ENCODE measurements at regions not wholly inside any gene's neighbourhood (a gene's known extent, or its start where the extent isn't known, plus 50 kb on each side); places are given as distances from the start of the nearest gene placed in this dataset.

DNA sequence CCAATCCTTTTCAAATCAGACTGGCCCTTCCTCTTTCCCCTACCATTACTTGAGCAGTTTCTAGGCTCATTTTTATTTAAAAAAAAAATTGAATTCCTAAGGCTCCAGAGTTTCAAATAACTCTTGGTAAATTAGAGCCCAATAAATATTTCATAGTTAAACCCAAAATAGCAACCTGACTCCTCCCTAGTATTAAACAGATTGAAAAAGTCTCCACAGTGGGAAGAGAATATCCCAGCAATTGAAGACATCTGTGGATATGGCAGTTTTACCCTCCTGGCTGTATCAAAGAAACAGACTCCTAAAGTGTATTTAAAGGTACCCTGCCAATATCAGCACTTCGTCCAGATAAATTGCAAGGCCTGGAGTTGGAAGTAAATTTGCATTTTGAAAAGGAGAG lies 52.7 kb upstream of the GDNF start:
- TF ChIP-seq, protein P1, sequence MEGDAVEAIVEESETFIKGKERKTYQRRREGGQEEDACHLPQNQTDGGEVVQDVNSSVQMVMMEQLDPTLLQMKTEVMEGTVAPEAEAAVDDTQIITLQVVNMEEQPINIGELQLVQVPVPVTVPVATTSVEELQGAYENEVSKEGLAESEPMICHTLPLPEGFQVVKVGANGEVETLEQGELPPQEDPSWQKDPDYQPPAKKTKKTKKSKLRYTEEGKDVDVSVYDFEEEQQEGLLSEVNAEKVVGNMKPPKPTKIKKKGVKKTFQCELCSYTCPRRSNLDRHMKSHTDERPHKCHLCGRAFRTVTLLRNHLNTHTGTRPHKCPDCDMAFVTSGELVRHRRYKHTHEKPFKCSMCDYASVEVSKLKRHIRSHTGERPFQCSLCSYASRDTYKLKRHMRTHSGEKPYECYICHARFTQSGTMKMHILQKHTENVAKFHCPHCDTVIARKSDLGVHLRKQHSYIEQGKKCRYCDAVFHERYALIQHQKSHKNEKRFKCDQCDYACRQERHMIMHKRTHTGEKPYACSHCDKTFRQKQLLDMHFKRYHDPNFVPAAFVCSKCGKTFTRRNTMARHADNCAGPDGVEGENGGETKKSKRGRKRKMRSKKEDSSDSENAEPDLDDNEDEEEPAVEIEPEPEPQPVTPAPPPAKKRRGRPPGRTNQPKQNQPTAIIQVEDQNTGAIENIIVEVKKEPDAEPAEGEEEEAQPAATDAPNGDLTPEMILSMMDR (IDR thresholded peaks at IDR 0.05) = no peak
- TF ChIP-seq POLR2A (IDR thresholded peaks at IDR 0.05; ENCODE audit: low read depth) = no peak
- TF ChIP-seq POLR2AphosphoS5 (IDR thresholded peaks at IDR 0.05) = no peak
